Stimulated activated CD4-positive, alpha-beta T cell treated with anti-CD3 and anti-CD28 coated beads, Interleukin-1b, Interleukin-23, amount 100 ng/mL, for 24 hours (primary cell): ENCODE measurements at regions not wholly inside any gene's neighbourhood (a gene's known extent, or its start where the extent isn't known, plus 50 kb on each side); places are given as distances from the start of the nearest gene placed in this dataset.
A peak's percentile ranks its signal among the peaks of the same experiment; 100 is the strongest.
"Not testable (repeated sequence)": the region's sequence is repeated elsewhere in the genome, so short reads cannot be mapped to it uniquely, and the experiment has no call there.

ENCODE experiments used
- DNase-seq, 4 experiments: peaks; one replicate each; pipeline ENCODE4 v3.0.0-alpha.2; 2020; ENCODE audit warnings: low read depth in 4 of 4, low spot score in 1 of 4

DNA sequence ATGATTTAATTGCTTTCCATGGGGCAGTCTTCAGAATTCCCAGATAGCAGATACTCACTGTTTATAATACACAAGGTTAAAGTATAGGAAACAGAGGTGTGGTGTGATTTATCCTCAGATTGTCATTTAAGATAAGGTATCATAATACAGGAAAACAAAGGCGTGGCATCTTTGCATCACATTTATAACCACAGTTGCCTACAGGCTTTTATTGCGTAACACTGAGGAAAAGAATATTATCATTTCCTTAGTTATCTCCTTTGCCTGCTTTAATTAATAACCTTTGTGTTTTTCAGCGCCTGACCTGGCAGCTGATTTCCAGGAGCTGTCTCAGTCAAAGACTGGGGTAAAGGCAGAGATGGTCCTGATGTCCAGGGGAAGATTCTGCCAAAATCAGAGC lies 68.8 kb downstream of the SSX7 start:
- no peak for DNase-seq

DNA sequence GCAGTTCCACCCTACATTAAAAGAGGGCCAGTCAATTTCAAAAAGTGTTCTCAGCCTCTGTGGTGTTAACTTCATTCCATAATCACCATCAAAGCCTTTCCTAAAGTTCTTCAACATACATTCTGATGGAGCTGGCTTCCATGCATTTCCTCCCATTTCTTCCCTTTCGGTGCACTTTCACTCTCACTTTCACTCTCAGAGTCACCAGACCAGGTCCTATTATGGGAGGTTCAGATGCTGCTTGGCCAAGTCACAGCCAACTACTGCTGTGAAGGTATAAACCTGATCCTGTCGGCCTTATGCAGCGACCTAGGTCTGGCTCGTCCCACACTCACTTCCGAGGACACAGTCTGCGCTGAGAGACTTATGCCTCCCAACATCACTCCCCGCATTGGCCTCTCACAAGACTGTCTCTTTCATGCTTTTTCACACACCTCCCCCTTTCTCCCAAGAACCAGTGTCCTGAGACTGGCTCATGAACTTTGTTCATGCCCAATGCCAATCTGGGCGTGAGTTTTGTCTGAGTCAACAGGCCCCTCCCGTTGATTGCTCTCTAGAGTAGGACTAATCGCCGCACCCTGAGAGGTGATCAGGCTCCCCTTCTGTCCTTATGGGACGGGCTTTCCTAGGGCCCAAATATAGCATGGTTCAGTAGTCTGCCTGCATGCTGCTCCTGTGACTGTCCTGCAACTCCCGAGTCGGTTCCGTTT lies 60.8 kb upstream of the XAGE1B start:
- no peak for DNase-seq

DNA sequence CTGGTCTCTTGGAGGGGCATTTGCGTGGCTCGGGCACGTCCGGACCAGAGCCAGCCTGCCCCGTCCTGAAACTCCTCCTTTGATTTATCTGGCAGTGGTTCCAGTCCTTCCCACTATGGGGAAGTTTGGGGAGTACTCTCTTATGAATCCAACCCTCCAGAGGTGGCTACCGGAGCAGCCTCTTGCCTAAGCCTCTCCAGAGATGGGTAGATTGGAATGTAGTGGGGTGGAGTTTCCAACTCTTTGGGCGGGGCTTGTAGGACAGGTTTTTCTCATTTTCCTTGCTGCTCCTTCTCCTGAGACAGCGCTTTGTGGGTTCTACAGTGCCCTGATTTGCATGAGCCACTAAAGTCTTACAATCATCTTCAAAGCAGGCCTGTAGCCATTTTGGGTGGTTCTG lies 60.1 kb upstream of the XAGE1B start:
- no peak for DNase-seq

DNA sequence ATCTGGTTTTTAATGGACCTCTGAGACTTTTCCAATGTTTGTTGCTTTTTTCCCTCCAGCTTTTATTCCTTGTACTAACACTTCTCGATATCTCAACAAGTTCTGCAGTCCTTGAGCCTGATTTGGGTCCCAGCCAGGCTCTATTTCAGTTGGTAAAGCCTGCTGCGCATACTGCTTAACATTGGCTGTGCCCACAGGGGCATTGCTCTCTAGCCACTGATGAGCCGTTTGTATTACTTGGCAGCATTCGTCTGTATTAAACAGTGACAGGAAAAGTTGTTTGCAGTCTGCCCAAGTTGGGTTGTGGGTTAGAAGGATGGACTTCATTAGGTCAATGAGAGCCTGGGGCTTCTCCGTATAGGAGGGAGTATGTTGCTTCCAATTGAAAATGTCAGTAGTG lies 59.6 kb upstream of the XAGE1B start:
- DNase-seq, result no peak

DNA sequence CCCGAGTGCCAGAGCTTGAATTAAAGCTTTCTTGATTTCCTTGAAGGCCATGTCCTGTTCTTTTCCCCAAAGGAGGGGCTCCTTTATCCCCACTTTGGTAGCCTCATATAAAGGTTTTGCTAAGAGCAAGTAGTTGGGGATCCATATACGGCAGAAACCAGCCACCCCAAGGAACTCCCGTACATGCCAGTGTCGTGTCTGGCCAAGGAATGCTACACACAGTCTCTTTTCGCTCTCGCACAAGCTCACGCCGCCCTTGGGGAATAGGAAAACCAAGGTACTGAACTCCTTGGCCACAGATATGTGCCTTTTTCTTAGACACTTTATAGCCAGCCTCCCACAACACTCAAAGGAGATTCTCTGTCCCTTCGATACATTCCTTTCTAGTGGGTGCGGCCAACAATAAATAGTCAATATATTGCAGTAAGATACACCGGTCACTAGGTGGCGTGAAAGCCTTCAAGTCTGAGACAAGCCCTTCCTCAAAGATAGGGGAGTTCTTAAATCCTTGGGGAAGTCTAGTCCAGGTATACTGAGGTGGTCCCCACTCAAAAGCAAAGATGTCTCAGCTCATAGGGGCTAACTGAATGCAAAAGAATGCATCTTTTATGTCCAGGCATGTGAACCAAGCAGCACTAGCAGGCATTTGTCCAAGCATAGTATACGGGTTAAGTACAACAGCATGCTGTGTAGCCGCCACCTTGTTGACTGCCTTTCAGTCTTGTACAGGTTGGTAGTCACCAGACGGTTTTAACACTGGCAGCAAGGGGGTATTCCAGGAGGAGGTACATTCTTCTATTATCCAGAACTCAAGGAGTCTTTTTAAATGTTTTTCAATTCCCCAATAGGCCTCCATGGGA lies 57.8 kb upstream of the XAGE1B start:
- DNase-seq, result peak in 2 of 4 experiments; percentile 3 to 10

DNA sequence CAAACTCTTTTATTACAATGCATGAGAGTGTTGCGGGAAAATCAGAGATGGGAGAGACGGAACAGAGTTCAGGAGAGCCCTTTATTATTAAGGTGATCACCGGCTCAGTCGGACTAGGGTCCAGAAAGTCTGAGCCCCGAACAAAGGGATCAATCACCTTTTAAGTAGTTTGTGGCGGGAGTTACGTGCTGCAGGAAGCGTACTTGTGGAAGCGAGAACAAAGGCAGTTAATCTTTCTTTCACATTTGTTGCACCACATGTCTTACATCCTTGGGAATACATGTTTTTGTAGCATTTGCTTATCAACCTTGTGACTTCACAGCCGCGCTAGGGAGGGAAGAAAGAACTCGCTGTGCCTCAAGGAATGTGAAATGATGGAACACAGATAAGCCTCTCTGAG lies 51.3 kb upstream of the XAGE1B start:
- DNase-seq, result not testable (repeated sequence)
